ENCODE measurements at regions not wholly inside any gene's neighbourhood (a gene's known extent, or its start where the extent isn't known, plus 50 kb on each side); places are given as distances from the start of the nearest gene placed in this dataset.

- H4K20me1 ChIP-seq (ENCODE audit: insufficient read depth, low read length) = no peaks in the 10 kb centered on the region
- no peaks in the 10 kb centered on the region for H3K36me3 ChIP-seq (ENCODE audit: insufficient read depth, low read length)
- no peaks in the 10 kb centered on the region for H3K9me3 ChIP-seq (ENCODE audit: low read length)
- H3K9ac ChIP-seq (ENCODE audit: low read length) = no peak overlapping the region
- no peak overlapping the region for H3K4me3 ChIP-seq (ENCODE audit: low read depth, low read length, poor library complexity, severe bottlenecking)
- TF ChIP-seq EZH2 (IDR thresholded peaks at IDR 0.05; ENCODE audit: borderline replicate concordance, low read length) (no peak), CTCF (IDR thresholded peaks at IDR 0.05; ENCODE audit: low read length) (no peak)
- no peak overlapping the region for H2AFZ ChIP-seq (ENCODE audit: low read length)
- H3K27me3 ChIP-seq (ENCODE audit: insufficient read depth, low read length) = no peaks in the 10 kb centered on the region
- H3F3A ChIP-seq (ENCODE audit: insufficient read depth, low read length) = no peaks in the 10 kb centered on the region
- no peaks in the 10 kb centered on the region for H3K79me2 ChIP-seq (ENCODE audit: insufficient read depth, low read length)
- H3K27ac ChIP-seq (ENCODE audit: low read depth, low read length, poor library complexity, severe bottlenecking) = no peak overlapping the region
- H3K4me1 ChIP-seq (ENCODE audit: insufficient read depth, low read length, severe bottlenecking) = no peaks in the 10 kb centered on the region
- no peak overlapping the region for H3K4me2 ChIP-seq (ENCODE audit: low read length)
- no peaks in the 10 kb centered on the region for H3K9me2 ChIP-seq (ENCODE audit: low read depth, low read length)
Observed at GRCh38 chr11:134783234-134783633, 371.2 kb upstream of the B3GAT1 start.

- no peak overlapping the region for H2AFZ ChIP-seq (ENCODE audit: low read length)
- no peaks in the 10 kb centered on the region for H3K9me2 ChIP-seq (ENCODE audit: low read depth, low read length)
- no peak for TF ChIP-seq CTCF (IDR thresholded peaks at IDR 0.05; ENCODE audit: low read length)
- TF ChIP-seq EZH2 (IDR thresholded peaks at IDR 0.05; ENCODE audit: borderline replicate concordance, low read length) = no peak
- H3K27me3 ChIP-seq (ENCODE audit: insufficient read depth, low read length) = no peaks in the 10 kb centered on the region
- H3K36me3 ChIP-seq (ENCODE audit: insufficient read depth, low read length) = no peaks in the 10 kb centered on the region
- no peak overlapping the region for H3K9ac ChIP-seq (ENCODE audit: low read length)
- no peak overlapping the region for H3K4me3 ChIP-seq (ENCODE audit: low read depth, low read length, poor library complexity, severe bottlenecking)
- no peaks in the 10 kb centered on the region for H3K4me1 ChIP-seq (ENCODE audit: insufficient read depth, low read length, severe bottlenecking)
- H3K79me2 ChIP-seq (ENCODE audit: insufficient read depth, low read length) = no peaks in the 10 kb centered on the region
- H3K4me2 ChIP-seq (ENCODE audit: low read length) = no peak overlapping the region
- H3K27ac ChIP-seq (ENCODE audit: low read depth, low read length, poor library complexity, severe bottlenecking) = no peak overlapping the region
- H3K9me3 ChIP-seq (ENCODE audit: low read length) = no peaks in the 10 kb centered on the region
- no peaks in the 10 kb centered on the region for H3F3A ChIP-seq (ENCODE audit: insufficient read depth, low read length)
- no peaks in the 10 kb centered on the region for H4K20me1 ChIP-seq (ENCODE audit: insufficient read depth, low read length)
Observed at GRCh38 chr11:134781380-134781866, 369.4 kb upstream of the B3GAT1 start.

GRCh38 chr11:134780486-134781147, 368.6 kb upstream of the B3GAT1 start:
- Histone ChIP-seq H3K4me3 (ENCODE audit: low read depth, low read length, poor library complexity, severe bottlenecking) (no peak overlapping the region), H4K20me1 (ENCODE audit: insufficient read depth, low read length) (no peaks in the 10 kb centered on the region), H3K9ac (ENCODE audit: low read length) (no peak overlapping the region), H3K27ac (ENCODE audit: low read depth, low read length, poor library complexity, severe bottlenecking) (no peak overlapping the region), H3K4me2 (ENCODE audit: low read length) (no peak overlapping the region), H3K79me2 (ENCODE audit: insufficient read depth, low read length) (no peaks in the 10 kb centered on the region), H3K27me3 (ENCODE audit: insufficient read depth, low read length) (no peaks in the 10 kb centered on the region), H3K9me3 (ENCODE audit: low read length) (no peaks in the 10 kb centered on the region), H3K4me1 (ENCODE audit: insufficient read depth, low read length, severe bottlenecking) (no peaks in the 10 kb centered on the region), H3F3A (ENCODE audit: insufficient read depth, low read length) (no peaks in the 10 kb centered on the region), H3K36me3 (ENCODE audit: insufficient read depth, low read length) (no peaks in the 10 kb centered on the region), H3K9me2 (ENCODE audit: low read depth, low read length) (no peaks in the 10 kb centered on the region), H2AFZ (ENCODE audit: low read length) (no peak overlapping the region)
- no peak for TF ChIP-seq CTCF (IDR thresholded peaks at IDR 0.05; ENCODE audit: low read length)
- TF ChIP-seq EZH2 (IDR thresholded peaks at IDR 0.05; ENCODE audit: borderline replicate concordance, low read length) = no peak

All from OCI-LY1 (cell line).